Endothelial cell (in vitro differentiated cells): ENCODE measurements at regions not wholly inside any gene's neighbourhood (a gene's known extent, or its start where the extent isn't known, plus 50 kb on each side); places are given as distances from the start of the nearest gene placed in this dataset.

Source experiments
- DNase-seq: peaks from one replicate; pipeline ENCODE4 v3.0.0; 2021; ENCODE audit warnings: low spot score
- H3K27ac Mint-ChIP-seq: one replicate; pipeline ENCODE4 v1.8.0; 2021; ENCODE audit warnings: mixed read lengths, inconsistent platforms; ENCODE audit not compliant: unreplicated experiment
- H3K27me3 Mint-ChIP-seq: one replicate; pipeline ENCODE4 v1.8.0; 2021; ENCODE audit warnings: mild to moderate bottlenecking, moderate library complexity, mixed read lengths, inconsistent platforms; ENCODE audit not compliant: unreplicated experiment
- H3K36me3 Mint-ChIP-seq: one replicate; pipeline ENCODE4 v1.8.0; 2021; ENCODE audit warnings: mild to moderate bottlenecking, low read depth, mixed read lengths, inconsistent platforms; ENCODE audit not compliant: unreplicated experiment
- H3K4me1 Mint-ChIP-seq: one replicate; pipeline ENCODE4 v1.8.0; 2021; ENCODE audit warnings: mild to moderate bottlenecking, mixed read lengths, inconsistent platforms; ENCODE audit not compliant: unreplicated experiment
- H3K4me3 Mint-ChIP-seq: one replicate; pipeline ENCODE4 v1.8.0; 2021; ENCODE audit warnings: mild to moderate bottlenecking, mixed read lengths, inconsistent platforms; ENCODE audit not compliant: unreplicated experiment
- H3K9me3 Mint-ChIP-seq: one replicate; pipeline ENCODE4 v1.8.0; 2021; ENCODE audit warnings: mixed read lengths, inconsistent platforms; ENCODE audit not compliant: unreplicated experiment
- CTCF ChIP-seq: fragments of 200-600 bp; sonication (generic); IDR thresholded peaks from one replicate; pipeline ENCODE4 v1.5.0; 2021; ENCODE audit warnings: antibody characterized with exemption; ENCODE audit not compliant: unreplicated experiment

GRCh38 chr12:78767264-78767981 is 97.2 kb upstream of the SYT1 start:
- no peaks in the 10 kb centered on the region for H3K27me3 Mint-ChIP-seq
- no peak for TF ChIP-seq CTCF
- DNase-seq = no peak
- no peaks in the 10 kb centered on the region for H3K4me1 Mint-ChIP-seq
- no peak overlapping the region for H3K27ac Mint-ChIP-seq
- H3K9me3 Mint-ChIP-seq = no peaks in the 10 kb centered on the region
- H3K36me3 Mint-ChIP-seq = no peaks in the 10 kb centered on the region
- H3K4me3 Mint-ChIP-seq = no peak overlapping the region

- no peak for DNase-seq
- Mint-ChIP-seq H3K4me1 (no peaks in the 10 kb centered on the region), H3K9me3 (no peaks in the 10 kb centered on the region), H3K36me3 (no peaks in the 10 kb centered on the region), H3K27me3 (no peaks in the 10 kb centered on the region), H3K4me3 (no peak overlapping the region), H3K27ac (no peak overlapping the region)
- no peak for TF ChIP-seq CTCF
These were observed 86.2 kb upstream of the SYT1 start for GRCh38 chr12:78778339-78778738.

GRCh38 chr12:78787576-78787975 is 77.0 kb upstream of the SYT1 start:
- no peak for DNase-seq
- Mint-ChIP-seq H3K4me3 (no peak overlapping the region), H3K27ac (no peak overlapping the region)

GRCh38 chr12:78790148-78790547 is 74.4 kb upstream of the SYT1 start:
- Mint-ChIP-seq H3K4me3 (no peak overlapping the region), H3K9me3 (no peaks in the 10 kb centered on the region), H3K36me3 (no peaks in the 10 kb centered on the region), H3K4me1 (no peaks in the 10 kb centered on the region), H3K27me3 (no peaks in the 10 kb centered on the region), H3K27ac (no peak overlapping the region)
- TF ChIP-seq CTCF = no peak
- no peak for DNase-seq

More at GRCh38 chr12:78787576-78787975, 77.0 kb upstream of the SYT1 start:
- Mint-ChIP-seq H3K9me3 (no peaks in the 10 kb centered on the region), H3K36me3 (no peaks in the 10 kb centered on the region), H3K4me1 (no peaks in the 10 kb centered on the region), H3K27me3 (no peaks in the 10 kb centered on the region)
- no peak for TF ChIP-seq CTCF

GRCh38 chr12:78792052-78792698 is 72.4 kb upstream of the SYT1 start:
- no peak overlapping the region for H3K4me3 Mint-ChIP-seq
- no peaks in the 10 kb centered on the region for H3K36me3 Mint-ChIP-seq
- peaks cover 2% of the 10 kb centered on the region for H3K27me3 Mint-ChIP-seq
- H3K9me3 Mint-ChIP-seq = no peaks in the 10 kb centered on the region
- no peak for TF ChIP-seq CTCF
- no peak overlapping the region for H3K27ac Mint-ChIP-seq
- no peak for DNase-seq
- no peaks in the 10 kb centered on the region for H3K4me1 Mint-ChIP-seq
